NCI-H2196 treated with DMSO at 0.1 percent for 48 hours (cell line): ENCODE measurements at regions not wholly inside any gene's neighbourhood (a gene's known extent, or its start where the extent isn't known, plus 50 kb on each side); places are given as distances from the start of the nearest gene placed in this dataset.

ENCODE experiments used
- DNase-seq: peaks from one replicate; lab custom pipeline; 2025; ENCODE audit not compliant: unreplicated experiment; lab: John Stamatoyannopoulos, UW

DNA sequence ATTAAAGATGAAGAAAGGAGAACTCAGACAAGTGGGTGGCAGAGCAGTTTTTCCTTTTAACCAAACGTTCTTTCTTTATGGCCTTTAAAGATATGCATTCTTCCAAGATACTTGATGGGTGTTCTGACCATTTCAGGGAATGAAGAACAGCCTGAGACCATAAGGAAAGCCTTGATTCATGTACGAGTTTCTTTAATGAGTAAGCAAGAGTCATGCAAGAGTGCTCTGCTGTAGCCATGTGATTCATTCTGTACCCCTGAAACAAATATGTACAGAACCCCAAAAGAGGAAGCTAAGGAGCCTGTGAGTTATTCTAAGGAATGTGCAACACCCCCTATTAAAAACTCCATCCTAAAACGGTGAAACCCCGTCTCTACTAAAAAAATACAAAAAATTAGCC, 372.8 kb downstream of the MTX2 start:
- no peak for DNase-seq

DNA sequence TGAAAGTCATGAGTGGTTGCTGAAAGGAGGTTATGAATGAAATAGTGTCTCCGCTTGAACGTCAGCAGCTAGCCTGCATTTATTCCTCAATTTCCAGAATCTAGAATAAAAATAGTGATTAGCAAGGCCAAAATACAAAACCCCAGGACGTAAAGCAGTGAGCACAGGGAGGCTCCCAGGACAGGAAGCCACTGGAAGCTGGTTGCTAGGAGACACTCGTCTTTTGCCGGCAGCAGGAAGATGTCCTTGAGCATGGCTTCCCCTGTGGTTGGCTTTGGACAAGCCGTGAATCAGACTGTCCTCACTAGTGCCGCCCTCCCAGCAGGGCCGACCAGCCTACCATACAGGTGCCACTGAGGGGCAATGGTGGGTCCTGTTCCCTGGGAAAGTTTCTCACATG, 374.4 kb downstream of the MTX2 start:
- DNase-seq, result peak; percentile 5

DNA sequence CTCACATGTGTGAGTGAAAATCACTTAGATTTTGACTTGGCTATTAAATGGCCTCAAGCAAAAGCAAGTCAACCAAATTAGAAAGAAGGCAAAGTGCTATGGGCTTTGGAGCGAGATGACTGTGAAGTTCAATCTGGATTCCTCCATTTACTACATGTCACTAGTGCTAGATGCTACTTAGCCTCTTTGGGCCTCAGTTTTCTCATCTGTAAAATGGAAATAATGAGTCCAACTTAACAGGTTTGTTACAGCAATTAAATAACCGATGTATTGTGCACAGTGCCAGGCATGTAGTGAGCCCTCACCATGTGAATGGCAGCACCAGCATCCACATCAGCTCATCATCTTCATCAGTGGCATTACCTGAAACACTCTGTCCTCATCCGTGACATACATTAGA, 376.3 kb downstream of the MTX2 start:
- no peak for DNase-seq

DNA sequence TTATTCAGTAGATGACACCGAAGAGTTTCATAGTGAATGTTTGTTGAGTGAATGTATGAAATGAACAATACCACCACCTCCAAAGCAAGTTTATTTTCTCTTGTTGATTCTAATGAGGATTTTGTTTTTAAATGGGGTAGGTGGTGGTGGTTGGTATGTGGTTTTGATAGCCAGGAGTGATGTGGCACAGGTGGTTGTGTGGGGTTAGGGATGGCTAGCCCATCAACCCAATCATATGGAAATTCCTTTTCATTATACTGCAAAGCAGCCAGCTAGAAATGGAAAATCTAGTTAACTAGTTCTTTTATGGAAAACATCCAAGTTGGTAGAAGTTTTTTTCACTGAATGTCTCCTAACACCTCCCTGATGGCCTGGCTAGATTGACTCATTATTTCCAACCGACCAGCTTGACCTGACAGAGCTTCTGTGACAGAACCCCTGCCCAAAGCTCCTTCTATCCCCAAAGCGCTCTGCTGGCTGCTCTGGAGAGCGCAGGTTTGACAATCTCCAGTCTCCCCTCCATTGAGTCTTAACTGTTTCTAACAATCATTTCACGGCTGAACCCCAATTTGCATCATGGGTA, 376.9 kb downstream of the MTX2 start:
- no peak for DNase-seq

DNA sequence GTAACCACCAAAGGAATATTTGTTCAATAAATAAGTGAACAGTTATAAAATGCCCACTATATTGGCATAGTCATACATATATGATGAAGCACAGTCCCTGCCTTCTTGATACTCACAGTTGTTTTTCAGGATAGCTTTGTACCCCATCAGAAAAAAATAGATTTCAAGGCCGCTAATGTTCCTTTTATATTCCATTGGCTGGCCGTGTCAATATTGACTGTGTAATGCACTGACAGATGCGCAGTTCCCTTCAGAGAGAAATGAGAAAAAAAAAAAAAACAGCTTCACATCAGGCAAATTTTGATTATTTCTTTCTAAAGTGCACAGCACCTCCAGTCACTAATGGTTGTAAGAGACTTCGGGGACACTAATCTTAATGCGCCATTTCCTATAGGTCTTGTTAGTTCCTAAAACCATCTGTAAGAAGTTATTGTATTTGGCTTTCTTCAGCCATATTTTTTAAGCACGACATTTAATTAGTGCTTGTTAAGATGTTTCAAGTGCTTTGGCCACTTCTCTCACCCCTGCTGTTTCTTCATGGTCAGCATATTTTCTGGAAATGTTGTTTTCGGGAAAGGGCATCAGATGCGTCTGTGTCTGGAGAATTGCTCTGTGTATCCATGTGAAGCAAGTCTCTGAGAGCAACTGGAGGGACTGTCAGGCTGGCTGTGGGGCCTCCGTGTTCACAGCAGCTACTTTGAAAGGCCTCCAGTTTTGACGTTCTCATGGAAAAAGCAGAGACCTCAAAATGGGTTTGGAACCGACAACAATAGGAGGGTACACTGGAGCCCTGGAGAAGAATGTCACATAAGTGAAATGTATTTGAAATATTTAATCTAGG, 378.3 kb downstream of the MTX2 start:
- no peak for DNase-seq

DNA sequence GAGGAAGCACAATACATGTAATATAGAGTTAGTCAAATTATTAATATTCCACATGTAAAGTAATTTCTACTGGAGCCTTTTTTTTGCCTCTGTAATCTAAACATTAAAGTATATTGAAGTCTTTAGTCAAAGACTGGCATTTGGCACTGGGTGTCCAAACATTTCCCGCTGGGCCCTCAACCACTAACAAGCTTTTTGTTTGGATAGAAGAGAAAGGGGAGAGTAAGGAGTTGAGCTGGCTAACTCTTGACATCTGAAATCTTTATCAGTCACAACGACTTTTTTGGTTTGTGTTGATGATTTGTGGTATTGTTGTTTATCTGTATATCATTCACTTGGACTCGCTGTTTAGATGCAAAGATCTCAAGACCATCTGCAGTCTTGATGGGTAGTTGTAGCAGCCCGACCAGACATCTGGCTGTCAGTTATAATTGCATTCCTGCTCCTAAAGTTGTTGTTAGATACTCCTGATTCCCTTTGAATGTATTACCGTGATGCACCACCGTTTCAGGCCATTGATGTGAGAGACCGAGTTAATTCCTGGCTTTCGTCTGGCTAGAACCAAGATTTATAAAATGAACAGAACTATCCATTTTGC, 379.6 kb downstream of the MTX2 start:
- no peak for DNase-seq

DNA sequence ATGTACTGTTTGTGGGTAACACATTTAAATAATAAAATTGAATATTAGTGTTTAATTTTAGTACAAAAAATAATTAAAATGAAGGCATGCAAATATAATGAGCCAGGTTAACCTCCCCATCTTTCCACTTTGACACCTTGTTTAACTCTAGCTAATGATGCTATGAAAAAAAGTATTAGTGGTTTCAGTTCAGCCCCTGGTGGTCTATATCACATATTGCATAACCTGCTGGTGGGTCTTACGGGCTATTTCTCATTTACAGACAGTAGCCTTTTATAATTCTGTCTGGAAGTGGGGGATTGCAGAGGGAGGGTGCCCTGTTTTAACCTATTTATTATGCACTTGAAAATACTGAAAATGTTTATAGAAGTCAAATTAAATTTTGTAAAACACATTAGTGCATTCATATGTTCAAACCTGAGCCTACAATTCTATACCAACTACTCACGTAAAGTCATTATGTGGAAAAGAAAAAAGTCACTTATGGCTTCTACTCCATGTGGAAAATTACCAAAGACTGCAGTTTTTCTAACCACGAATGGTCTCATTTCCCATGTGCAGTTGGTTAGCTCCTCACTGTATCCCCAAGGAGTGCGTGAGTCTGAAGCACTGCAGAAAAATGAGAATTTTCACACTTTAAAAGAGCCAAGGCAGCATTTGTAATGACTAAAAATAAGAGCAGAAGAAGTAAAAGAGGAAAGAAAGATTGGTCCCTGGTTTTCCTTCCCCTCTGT, 381.0 kb downstream of the MTX2 start:
- no peak for DNase-seq

DNA sequence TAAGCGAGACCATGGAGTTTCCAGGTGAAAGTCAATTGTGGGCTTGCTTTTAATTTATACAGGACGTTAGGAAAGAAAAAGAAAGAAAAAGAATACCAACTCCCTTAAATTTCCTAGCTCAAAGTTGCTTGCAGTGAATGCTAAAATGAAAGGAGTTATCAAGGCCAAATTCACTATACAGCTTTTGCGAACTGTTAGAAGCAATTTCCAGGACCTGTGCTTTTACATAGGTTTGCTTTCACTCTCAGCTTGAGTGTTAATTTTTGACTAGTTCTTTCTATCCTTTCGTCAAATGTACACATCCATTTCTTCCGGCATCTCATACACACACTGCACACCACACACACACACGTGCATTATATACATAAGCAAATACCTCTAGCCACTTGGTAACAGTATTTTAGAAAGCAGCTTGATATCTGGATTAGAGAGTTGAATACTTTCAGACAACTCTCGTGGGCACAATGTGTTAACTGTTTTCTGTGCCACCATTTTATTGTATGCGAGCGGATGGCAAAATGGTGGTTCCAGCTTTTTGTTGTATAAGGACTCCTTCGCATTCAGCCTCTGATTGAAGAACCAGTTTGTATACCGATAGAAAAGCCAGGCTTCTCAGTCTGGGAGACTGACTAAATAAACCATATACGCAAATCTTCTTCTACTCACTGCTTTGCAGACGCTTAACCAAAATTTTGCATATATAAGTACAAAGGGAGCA, 381.8 kb downstream of the MTX2 start:
- DNase-seq, result no peak

DNA sequence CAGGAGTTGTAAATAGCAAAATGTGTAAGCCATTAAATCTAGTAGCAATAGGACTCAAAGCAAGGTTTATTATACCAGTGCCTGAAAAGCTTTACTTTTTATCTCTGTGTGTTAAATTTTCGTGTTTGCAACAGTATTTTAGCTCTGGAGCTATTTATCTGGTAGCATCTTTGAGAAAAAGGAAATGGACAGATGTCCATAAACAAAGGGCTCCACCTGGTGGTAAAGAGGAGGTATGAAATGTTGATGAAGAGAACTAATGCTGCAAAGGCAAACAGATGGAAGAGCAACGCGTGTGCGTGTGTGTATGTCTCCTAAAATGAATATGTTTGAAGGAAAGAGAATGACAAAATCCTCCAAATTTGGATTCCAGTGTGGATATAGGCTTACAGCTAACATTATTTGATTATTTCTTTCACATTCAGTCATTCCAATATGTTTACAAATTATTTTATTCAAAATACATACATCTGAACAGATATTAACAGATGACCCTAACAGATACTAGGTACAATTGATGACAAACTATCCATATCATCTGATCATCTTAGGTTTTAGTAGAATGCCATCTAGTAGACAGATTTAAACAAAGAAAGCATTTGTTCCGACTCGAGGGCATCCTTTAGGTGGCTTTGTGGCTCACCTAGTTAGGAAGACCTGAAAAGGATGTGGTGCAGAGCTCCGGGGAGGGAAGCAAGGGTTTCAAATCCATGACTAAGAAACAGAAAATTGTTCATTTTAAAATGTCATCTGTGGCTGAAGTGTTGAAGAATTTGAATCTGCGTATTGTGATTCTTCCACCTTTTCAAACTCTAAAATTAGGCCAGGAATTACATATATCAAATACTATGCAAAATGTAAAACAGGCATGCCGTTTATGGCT, 383.3 kb downstream of the MTX2 start:
- DNase-seq, result peak; percentile 80

DNA sequence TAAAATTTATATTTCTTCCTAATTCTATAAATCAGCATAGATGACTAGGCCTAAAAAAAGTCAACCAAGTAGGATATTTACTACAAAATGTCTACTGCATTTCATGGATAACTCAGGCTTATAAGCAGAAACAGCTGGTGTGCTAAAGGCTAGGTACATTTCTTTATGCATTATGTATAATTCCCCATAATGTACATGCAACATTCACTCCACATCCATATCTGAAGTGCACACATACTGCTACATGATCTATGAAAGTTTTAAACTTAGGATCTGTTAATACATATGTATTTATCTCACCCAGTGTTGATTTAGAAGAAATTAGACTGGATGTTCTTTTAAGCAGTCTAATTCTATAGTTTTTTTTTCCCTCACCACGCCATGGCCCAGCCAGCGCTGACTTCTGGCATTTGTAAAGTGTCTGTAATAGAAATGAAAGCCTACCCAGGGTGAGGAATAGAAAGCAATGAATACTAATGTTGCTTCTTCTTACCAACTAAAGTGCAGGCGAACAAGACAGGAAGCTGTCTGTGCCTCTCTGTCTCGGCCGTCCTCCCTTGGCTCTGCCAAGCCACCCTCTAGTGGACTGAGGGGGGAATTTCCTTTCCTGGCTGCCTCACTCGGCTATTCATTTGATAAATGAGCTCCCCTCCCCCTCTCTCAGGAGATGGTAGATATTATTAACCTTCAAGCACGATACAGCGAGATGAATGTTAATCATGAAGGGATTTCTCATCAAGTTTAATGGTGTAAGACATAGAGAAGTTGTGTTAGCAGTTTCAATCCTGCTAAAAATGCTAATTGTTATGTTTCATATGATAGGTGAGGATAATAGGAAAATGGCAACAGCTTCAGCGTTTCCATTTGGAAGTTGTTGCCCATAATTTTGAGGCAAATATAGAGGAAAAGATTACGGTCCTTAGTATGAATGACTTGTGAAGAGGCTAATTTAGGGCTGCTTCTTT, 384.5 kb downstream of the MTX2 start:
- no peak for DNase-seq

DNA sequence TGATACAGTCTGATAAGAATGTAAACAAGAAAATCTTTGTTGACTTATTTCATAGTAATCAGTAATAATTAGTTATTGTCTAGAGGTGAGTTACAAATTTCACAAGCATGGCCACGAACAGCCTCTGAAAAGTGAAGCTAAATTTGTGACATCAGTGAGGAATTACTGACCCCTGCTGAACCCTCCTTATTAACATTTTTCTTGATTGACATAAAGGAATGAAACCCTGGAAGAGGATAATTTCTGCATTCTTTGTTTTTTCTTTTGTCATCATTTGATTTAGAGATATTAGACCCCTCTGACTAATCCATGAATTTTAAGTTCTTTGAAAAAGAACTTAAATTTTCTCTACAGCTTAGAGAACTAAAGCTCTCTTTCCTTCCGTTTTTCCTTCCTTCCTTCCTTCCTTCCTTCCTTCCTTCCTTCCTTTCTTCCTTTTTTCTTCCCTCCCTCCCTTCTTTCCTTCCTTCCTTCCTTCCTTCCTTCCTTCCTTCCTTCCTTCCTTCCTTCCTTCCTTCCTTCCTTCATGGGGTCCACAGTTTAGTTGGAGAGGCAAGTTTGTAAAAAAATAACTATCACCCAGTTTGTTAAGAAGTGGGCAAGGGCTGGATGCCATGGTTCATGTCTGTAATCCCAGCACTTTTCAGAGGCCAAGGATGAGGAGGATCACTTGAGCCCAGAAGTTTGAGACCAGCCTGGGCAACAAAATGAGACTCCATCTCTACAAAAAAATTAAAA, 387.0 kb downstream of the MTX2 start:
- no peak for DNase-seq

DNA sequence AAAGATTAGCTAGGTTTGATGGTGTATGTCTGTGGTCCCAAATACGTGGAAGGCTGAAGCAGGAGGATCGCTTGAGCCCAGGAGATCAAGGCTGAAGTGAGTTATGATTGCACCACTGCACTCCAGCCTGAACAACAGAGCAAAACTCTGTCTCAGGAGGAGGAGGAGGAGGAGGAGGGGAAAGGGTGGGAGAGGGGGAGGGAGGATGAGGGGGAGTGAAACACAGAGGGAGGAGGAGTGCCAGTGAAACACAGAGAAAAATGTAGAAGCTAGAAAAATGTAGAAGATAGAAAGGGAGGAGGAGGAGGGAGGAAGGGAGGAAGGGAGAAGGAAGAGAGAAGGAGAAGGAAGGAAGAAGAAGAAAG, 387.5 kb downstream of the MTX2 start:
- DNase-seq, result no peak

DNA sequence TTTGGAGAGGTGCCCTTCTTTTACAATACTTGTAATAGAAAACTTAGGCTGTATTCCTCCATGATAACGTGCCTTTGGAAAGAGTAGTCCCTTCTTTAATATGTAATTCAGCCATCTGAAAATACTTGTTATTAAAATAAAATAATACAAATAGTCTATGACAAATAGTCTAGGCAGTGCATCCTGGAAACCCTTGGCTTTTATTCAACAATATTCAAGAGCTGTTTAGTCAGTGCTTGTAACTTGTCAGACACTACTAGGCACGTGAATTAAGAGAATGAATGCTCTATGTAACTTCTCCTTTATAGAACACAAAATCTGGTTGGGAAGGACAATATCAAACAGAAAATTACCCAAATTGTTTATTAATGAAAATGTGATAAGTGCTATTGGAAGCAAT, 388.2 kb downstream of the MTX2 start:
- DNase-seq, result no peak

DNA sequence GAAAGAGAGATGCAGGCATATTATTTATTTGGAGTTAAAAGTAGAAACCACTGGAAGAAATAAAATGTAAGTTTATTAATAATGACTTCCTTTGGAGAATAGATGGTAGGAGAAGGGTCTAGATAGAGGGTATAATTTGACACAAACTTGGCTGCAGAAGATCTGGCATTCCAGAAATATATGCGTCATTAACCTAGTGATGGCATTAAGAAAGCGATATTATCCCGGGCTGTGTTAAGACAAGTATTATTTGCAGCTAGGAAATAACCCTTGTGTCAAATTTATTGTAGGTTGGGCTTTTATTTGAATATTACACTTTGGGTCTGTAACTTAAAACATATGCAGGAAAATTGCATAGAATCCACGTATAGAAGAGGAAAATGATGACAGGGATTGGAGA, 389.5 kb downstream of the MTX2 start:
- no peak for DNase-seq

DNA sequence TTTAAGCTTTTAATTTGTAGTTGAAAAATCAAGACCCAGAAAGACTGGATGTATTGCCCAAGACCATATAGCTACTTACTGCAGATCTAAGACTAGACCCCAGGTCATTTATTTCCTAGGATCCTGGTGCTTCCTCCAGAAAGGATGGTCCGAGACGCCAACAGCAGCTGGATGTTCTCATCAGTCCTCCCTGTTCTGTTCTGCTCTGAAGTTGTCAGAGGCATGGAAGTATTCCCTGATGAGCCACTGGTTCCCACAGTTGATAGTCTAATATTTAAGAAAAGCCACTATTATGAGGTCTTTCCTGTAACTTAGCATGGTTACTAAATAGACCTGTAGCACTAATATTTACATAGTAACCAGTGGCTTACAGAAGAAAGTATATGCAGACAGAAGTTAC, 393.5 kb downstream of the MTX2 start:
- no peak for DNase-seq

DNA sequence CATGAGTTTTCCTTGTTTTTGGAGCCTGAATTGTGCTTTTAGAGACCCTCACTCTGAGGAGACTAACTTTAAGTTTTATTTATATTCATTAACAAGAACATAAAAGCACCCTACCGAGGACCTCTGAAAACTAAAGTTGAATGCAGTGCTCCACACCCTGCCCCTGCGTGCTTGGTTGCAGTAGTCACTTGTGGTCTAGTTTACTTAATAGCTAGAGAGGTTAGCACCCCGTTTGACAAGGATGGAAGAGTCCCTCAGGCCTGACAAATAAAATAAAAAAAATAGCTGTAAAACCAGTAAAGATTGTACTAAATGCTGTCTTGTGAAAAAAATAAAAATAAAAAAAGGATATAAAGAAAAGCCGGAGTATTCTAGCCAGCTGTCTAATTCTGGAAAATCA, 395.2 kb downstream of the MTX2 start:
- no peak for DNase-seq

DNA sequence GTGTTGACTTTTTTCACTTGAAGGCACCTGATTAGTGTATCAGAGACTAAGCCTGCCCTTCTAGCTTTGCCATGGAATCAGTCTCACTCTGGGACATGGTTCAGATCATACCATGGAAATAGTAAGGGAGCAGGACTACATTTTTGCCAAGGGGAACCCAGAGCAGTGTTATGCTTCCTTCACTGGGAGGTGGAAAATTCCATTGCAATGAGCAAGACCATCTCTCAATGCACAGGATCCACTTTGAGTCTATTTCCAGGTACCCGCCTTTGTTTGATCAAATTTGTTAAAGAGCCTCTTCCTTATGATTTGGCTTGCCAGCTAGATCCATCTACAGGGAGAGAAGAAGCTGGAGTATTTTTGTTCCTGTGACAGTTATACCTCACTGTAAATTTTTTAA, 395.8 kb downstream of the MTX2 start:
- no peak for DNase-seq

DNA sequence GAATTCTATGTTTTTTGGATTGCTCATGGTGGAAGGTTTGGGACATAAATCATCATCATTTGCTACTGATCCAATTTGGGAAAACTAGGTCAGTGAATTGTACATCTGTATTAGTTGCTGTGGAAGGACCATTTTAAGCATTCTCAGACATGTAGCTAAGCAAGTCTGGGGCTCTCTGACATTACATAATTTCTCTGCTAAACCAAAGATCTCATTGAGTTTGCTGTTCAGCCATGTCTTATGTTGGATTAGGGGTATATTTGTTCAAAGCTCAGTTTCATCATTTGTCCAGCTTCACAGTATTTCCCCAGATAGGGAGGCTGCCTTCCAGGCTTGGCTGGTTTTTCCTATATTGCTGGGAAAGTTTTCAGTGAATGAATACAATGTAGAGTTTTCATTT, 399.7 kb downstream of the MTX2 start:
- DNase-seq, result no peak
